HepG2 (cell line): ENCODE measurements at regions not wholly inside any gene's neighbourhood (a gene's known extent, or its start where the extent isn't known, plus 50 kb on each side); places are given as distances from the start of the nearest gene placed in this dataset.

Source experiments
- ATAC-seq: fragments of 200-7000 bp; cut with Tn5 transposase; 3 replicates; pipeline ENCODE4 v1.9.1; 2020; ENCODE audit warnings: mild to moderate bottlenecking, moderate library complexity
- BruUV-seq: library from RNA; stranded (reverse); fragments of 400-500 nt; replicated peaks from 2 replicates; lab custom pipeline; 2021; lab: Mats Ljungman, UMichigan
- CTCF ChIA-PET: fragments of 300-600 bp; formaldehyde crosslinking; extraction: SDS; loops from one replicate; lab custom pipeline; 2021; ENCODE audit warnings: low total read pairs, inconsistent platforms, low intra/inter-chr PET ratio; lab: Yijun Ruan, JAX
- POLR2A ChIA-PET: fragments of 350-600 bp; sonication (Branson Sonifier 250); formaldehyde crosslinking; loops from one replicate; lab custom pipeline; 2020; ENCODE audit warnings: antibody characterized with exemption, inconsistent platforms; lab: Yijun Ruan, JAX
- DNase-seq: peaks from one replicate; pipeline ENCODE4 v3.0.0-alpha.2; 2015; ENCODE audit warnings: low spot score
- FAIRE-seq: peaks from 3 replicates; lab custom pipeline; 2011; peaks lifted over from hg19 to GRCh38; lab: Jason Lieb, UNC
- H2AFZ ChIP-seq: one replicate; pipeline ENCODE4 v1.6.1; 2011; ENCODE audit warnings: low read length, inconsistent platforms
- H3K27ac ChIP-seq: fragments of 300-600 bp; 3 replicates; pipeline ENCODE4 v1.8.0; 2011; ENCODE audit warnings: mixed run types, mild to moderate bottlenecking, mixed read lengths, low read length, inconsistent platforms; ENCODE audit not compliant: insufficient read depth; ENCODE audit errors: extremely low read length
- H3K27me3 ChIP-seq, 2 experiments: fragments of 200-600 bp in 1 of 2; 2 replicates in 1 of 2; 3 replicates in 1 of 2; pipeline versions ENCODE4 v1.6.0 to v1.8.0; 2011; ENCODE audit warnings: low read length in 2 of 2, mild to moderate bottlenecking in 2 of 2, moderate library complexity in 2 of 2, inconsistent platforms in 1 of 2; ENCODE audit not compliant: insufficient read depth in 2 of 2, control insufficient read depth in 1 of 2
- H3K36me3 ChIP-seq, 2 experiments: fragments of 200-600 bp in 1 of 2; replicated peaks in 1 of 2; 2 replicates in 1 of 2; 3 replicates in 1 of 2; pipeline versions ENCODE4 v1.5.1 to v1.8.0; 2011; ENCODE audit warnings: low read length in 2 of 2, inconsistent platforms in 1 of 2; ENCODE audit not compliant: insufficient read depth in 2 of 2, control insufficient read depth in 1 of 2
- H3K4me1 ChIP-seq: 2 replicates; pipeline ENCODE4 v1.5.1; 2012; ENCODE audit warnings: low read length, inconsistent platforms; ENCODE audit not compliant: insufficient read depth
- H3K4me2 ChIP-seq: 2 replicates; pipeline ENCODE4 v1.6.0; 2011; ENCODE audit warnings: low read depth, low read length, inconsistent platforms
- H3K4me3 ChIP-seq, 3 experiments: fragments of 200-600 bp in 1 of 3; sonication (generic), shearing (Covaris generic) in 1 of 3; replicated peaks in 1 of 3; 2 replicates each; pipeline ENCODE4 v1.5.1; 2011 to 2016; ENCODE audit warnings: low read length in 3 of 3, inconsistent platforms in 2 of 3, low read depth in 2 of 3, mild to moderate bottlenecking in 2 of 3, control low read depth in 1 of 3, mixed read lengths in 1 of 3; ENCODE audit not compliant: insufficient read depth in 1 of 3
- H3K79me2 ChIP-seq: one replicate; pipeline ENCODE4 v1.6.1; 2011; ENCODE audit warnings: low read length, inconsistent platforms; ENCODE audit not compliant: insufficient read depth
- H3K9ac ChIP-seq: 2 replicates; pipeline ENCODE4 v1.6.0; 2011; ENCODE audit warnings: mild to moderate bottlenecking, low read depth, low read length, inconsistent platforms; ENCODE audit not compliant: insufficient read depth
- H3K9me3 ChIP-seq: 2 replicates; pipeline ENCODE4 v1.5.1; 2012; ENCODE audit warnings: mild to moderate bottlenecking, low read length
- H4K20me1 ChIP-seq: 2 replicates; pipeline ENCODE4 v1.6.0; 2011; ENCODE audit warnings: inconsistent platforms, mild to moderate bottlenecking, low read length, moderate library complexity; ENCODE audit not compliant: insufficient read depth
- ARHGAP35 ChIP-seq: sonication (generic); formaldehyde crosslinking; IDR thresholded peaks from 2 replicates; pipeline ENCODE4 v1.9.0; 2022; ENCODE audit warnings: mild to moderate bottlenecking, inconsistent platforms, moderate library complexity, missing genetic modification reagents, borderline replicate concordance
- GATAD2A ChIP-seq: IDR thresholded peaks from 2 replicates; pipeline ENCODE4 v1.6.1; 2016
- HNRNPK ChIP-seq: fragments of 200-400 bp; formaldehyde crosslinking; IDR thresholded peaks from 2 replicates; pipeline ENCODE4 v1.6.1; 2018; ENCODE audit warnings: low read length, low read depth, moderate library complexity, mild to moderate bottlenecking; ENCODE audit not compliant: poor library complexity, severe bottlenecking
- JUND ChIP-seq: sonication (generic); formaldehyde crosslinking; IDR thresholded peaks from 2 replicates; pipeline ENCODE4 v1.8.0; 2022; ENCODE audit warnings: mild to moderate bottlenecking, missing genetic modification reagents
- KAT2B ChIP-seq: fragments of 150-350 bp; IDR thresholded peaks from 2 replicates; pipeline ENCODE4 v1.6.1; 2014; ENCODE audit warnings: low read depth, low read length, borderline replicate concordance
- PCBP1 ChIP-seq: fragments of 200-400 bp; formaldehyde crosslinking; IDR thresholded peaks from 2 replicates; pipeline ENCODE4 v1.6.1; 2017; ENCODE audit warnings: mild to moderate bottlenecking, low read depth, low read length, borderline replicate concordance
- PCBP2 ChIP-seq: fragments of 200-400 bp; formaldehyde crosslinking; optimal IDR thresholded peaks from 2 replicates; pipeline ENCODE3; 2018; ENCODE audit warnings: low read length, low read depth; ENCODE audit not compliant: poor library complexity, severe bottlenecking
- ZFP37 ChIP-seq: sonication (generic); formaldehyde crosslinking; IDR thresholded peaks from 2 replicates; pipeline ENCODE4 v1.4.0; 2020; ENCODE audit warnings: missing genetic modification reagents, borderline replicate concordance
- ZNF124 ChIP-seq: sonication (generic); formaldehyde crosslinking; IDR thresholded peaks from 2 replicates; pipeline ENCODE4 v1.4.0; 2020; ENCODE audit warnings: missing genetic modification reagents
- ZNF234 ChIP-seq: sonication (generic); formaldehyde crosslinking; conservative IDR thresholded peaks from 2 replicates; pipeline ENCODE4 v1.5.1; 2020; ENCODE audit warnings: mild to moderate bottlenecking, missing genetic modification reagents
- ZNF274 ChIP-seq: sonication (generic); formaldehyde crosslinking; IDR thresholded peaks from 2 replicates; pipeline ENCODE4 v1.5.1; 2020; ENCODE audit warnings: mild to moderate bottlenecking, missing genetic modification reagents
- ZNF614 ChIP-seq: IDR thresholded peaks from 2 replicates; pipeline ENCODE4 v1.6.1; 2018; ENCODE audit warnings: missing biosample characterization, missing genetic modification reagents, inconsistent platforms, borderline replicate concordance
- WGBS: methylation state at CpG from one replicate; pipeline ENCODE4 v1.1.6; 2017; ENCODE audit warnings: low lambda C conversion rate; 5-methylcytosine and 5-hydroxymethylcytosine counted together
- in situ Hi-C: cut with HindIII; loops from 2 replicates; pipeline ENCODE4 v1.10.0; 2017; ENCODE audit warnings: low pct_unique_long_range_greater_than_20kb; ENCODE audit not compliant: extremely low pct_ligation_motif_present
- intact Hi-C: fragments of 100-400 bp; cut with micrococcal nuclease; formaldehyde crosslinking; loops from one replicate; pipeline ENCODE4 v1.10.0; 2022; ENCODE audit not compliant: unreplicated experiment
- TF ChIP-seq, protein P1 (sequence below): IDR thresholded peaks from 2 replicates; pipeline ENCODE4 v1.6.1; 2016; ENCODE audit warnings: low read depth, borderline replicate concordance
- TF ChIP-seq, protein P2 (sequence below): sonication (generic); formaldehyde crosslinking; IDR thresholded peaks from 2 replicates; pipeline ENCODE4 v1.8.0; 2022; ENCODE audit warnings: mild to moderate bottlenecking, missing genetic modification reagents; ENCODE audit not compliant: insufficient replicate concordance
- TF ChIP-seq, protein P3 (sequence below): sonication (generic); formaldehyde crosslinking; IDR thresholded peaks from 2 replicates; pipeline ENCODE4 v1.5.0; 2020; ENCODE audit warnings: missing genetic modification reagents, mild to moderate bottlenecking, borderline replicate concordance

DNA sequence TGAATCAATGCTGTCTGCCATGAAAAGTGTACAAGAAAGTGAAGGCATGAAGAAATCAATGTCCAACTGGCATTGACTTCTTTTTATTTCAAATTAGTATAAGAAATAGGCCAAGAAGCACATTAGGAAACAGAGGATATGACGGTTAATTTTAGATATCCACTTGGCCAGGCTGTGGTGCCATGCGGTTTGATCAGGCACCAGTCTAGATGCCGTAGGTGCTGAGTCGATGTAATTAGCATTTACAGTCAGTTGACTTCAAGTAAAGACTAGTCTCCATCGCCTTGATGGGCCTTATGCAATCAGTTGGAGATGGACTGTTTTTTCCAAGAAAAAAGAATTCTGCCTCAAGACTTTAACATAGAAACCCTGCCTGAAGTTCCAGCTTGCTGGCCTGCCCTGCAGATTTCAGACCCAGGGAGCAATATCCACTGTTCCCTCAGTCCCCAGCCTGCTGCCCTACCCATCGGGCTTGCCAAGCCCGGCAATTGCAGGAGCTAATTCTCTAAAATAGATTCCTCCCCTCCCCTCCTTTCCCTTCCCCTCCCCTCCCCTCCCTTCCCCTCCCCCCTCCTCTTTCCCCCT, 120.5 kb upstream of the PEG3 start:
- no peak for DNase-seq
- Histone ChIP-seq H3K4me1 (peaks cover 85% of the 10 kb centered on the region), H3K4me2 (no peak overlapping the region), H3K9me3 (no peaks in the 10 kb centered on the region), H4K20me1 (no peaks in the 10 kb centered on the region), H2AFZ (no peak overlapping the region), H3K36me3 (no peaks in the 10 kb centered on the region), H3K27ac (no peak overlapping the region), H3K79me2 (no peaks in the 10 kb centered on the region), H3K27me3 (no peaks in the 10 kb centered on the region), H3K9ac (no peak overlapping the region), H3K4me3 (no peak overlapping the region)
- no TSS peak for BruUV-seq
- in situ Hi-C loops, result no loop called here
- POLR2A ChIA-PET, result no interaction called here
- 93% methylated on average over 7 of the region's 7 CpGs for WGBS
- no peak for ATAC-seq
- TF ChIP-seq PCBP1 (0 out of 2 replicates have a peak, but pooled peaks have one; percentile 45), PCBP2 (peak; percentile 61), HNRNPK (peak; percentile 56), ZNF124 (CRISPR knock-in tag) (no peak)
- intact Hi-C loops, result no loop called here
- CTCF ChIA-PET, result no interaction called here
- no peak for FAIRE-seq

DNA sequence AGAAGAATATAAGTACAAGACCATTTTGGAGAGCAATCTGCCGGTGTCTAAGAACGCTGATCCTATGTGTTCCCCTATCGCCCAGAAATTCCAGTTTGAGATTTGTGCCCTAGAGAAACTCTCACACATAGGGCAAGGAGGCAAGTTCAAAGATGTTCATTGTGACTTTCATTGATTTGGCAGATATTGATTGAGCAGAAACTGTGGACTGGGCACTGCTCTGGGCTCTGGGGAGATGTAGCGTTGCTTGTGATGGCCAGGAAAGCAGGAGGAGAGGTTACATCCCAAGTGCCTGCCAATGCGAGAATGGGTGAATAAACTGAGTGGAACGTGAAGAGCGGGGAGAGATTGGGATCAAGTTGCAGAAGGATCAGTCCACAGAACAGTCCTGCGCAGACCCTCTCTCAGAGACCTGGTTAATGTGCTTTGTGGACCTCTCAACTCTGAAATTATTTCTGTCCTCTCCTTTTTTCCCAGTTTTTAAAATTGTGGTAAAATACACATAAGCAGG, 123.9 kb upstream of the PEG3 start:
- CTCF ChIA-PET, result no interaction called here
- DNase-seq (no peak), FAIRE-seq (peak; percentile 30), ATAC-seq (no peak)
- Histone ChIP-seq H3K4me3 (no peak overlapping the region), H3K79me2 (no peaks in the 10 kb centered on the region), H2AFZ (no peak overlapping the region), H3K27ac (peak overlapping the region; percentile 46), H4K20me1 (no peaks in the 10 kb centered on the region), H3K36me3 (no peaks in the 10 kb centered on the region), H3K4me1 (peaks cover 84% of the 10 kb centered on the region), H3K9ac (no peak overlapping the region), H3K9me3 (no peaks in the 10 kb centered on the region), H3K4me2 (no peak overlapping the region), H3K27me3 (no peaks in the 10 kb centered on the region)
- intact Hi-C loops, result no loop called here
- POLR2A ChIA-PET, result interaction anchor here (2.5 to 2.6 kb wide), 2 partner anchors 11 to 125 kb away, joined by 8 to 34 read pairs; no protein-coding TSS in a partner anchor
- no TSS peak for BruUV-seq
- WGBS, result 83% methylated on average over 8 of the region's 8 CpGs
- in situ Hi-C loops, result no loop called here
- TF ChIP-seq JUND (CRISPR knock-in tag), result no peak
- no peak for TF ChIP-seq ZFP37 (CRISPR knock-in tag)
- TF ChIP-seq GATAD2A (CRISPR knock-in tag), result 0 out of 2 replicates have a peak, but pooled peaks have one; percentile 14
- TF ChIP-seq, protein P1, sequence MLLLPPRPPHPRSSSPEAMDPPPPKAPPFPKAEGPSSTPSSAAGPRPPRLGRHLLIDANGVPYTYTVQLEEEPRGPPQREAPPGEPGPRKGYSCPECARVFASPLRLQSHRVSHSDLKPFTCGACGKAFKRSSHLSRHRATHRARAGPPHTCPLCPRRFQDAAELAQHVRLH (CRISPR knock-in tag), result no peak
- TF ChIP-seq, protein P2, sequence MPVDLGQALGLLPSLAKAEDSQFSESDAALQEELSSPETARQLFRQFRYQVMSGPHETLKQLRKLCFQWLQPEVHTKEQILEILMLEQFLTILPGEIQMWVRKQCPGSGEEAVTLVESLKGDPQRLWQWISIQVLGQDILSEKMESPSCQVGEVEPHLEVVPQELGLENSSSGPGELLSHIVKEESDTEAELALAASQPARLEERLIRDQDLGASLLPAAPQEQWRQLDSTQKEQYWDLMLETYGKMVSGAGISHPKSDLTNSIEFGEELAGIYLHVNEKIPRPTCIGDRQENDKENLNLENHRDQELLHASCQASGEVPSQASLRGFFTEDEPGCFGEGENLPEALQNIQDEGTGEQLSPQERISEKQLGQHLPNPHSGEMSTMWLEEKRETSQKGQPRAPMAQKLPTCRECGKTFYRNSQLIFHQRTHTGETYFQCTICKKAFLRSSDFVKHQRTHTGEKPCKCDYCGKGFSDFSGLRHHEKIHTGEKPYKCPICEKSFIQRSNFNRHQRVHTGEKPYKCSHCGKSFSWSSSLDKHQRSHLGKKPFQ, result no peak
- TF ChIP-seq KAT2B, result peak; percentile 82
- TF ChIP-seq ZNF234 (CRISPR knock-in tag), result no peak
- TF ChIP-seq ZNF274 (CRISPR knock-in tag), result no peak
- TF ChIP-seq, protein P3, sequence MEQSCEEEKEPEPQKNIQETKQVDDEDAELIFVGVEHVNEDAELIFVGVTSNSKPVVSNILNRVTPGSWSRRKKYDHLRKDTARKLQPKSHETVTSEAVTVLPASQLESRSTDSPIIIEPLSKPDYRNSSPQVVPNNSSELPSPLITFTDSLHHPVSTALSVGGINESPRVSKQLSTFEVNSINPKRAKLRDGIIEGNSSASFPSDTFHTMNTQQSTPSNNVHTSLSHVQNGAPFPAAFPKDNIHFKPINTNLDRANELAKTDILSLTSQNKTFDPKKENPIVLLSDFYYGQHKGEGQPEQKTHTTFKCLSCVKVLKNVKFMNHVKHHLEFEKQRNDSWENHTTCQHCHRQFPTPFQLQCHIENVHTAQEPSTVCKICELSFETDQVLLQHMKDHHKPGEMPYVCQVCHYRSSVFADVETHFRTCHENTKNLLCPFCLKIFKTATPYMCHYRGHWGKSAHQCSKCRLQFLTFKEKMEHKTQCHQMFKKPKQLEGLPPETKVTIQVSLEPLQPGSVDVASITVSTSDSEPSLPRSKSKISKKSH (CRISPR knock-in tag), result no peak
- no peak for TF ChIP-seq ZNF614 (CRISPR knock-in tag)
- no peak for TF ChIP-seq ARHGAP35 (CRISPR knock-in tag)
